Testis (tissue), 2 donors: ENCODE measurements at regions not wholly inside any gene's neighbourhood (a gene's known extent, or its start where the extent isn't known, plus 50 kb on each side); places are given as distances from the start of the nearest gene placed in this dataset.

Experiments used
- DNase-seq: peaks from one replicate; pipeline ENCODE4 v3.0.0-alpha.2; 2019
- H3K27ac ChIP-seq, 2 donors: fragments of 200-600 bp; sonication (generic); one replicate each; pipeline ENCODE4 v1.5.1; 2019
- H3K27me3 ChIP-seq: fragments of 200-600 bp; sonication (generic); one replicate; pipeline ENCODE4 v1.5.1; 2019
- H3K36me3 ChIP-seq: fragments of 200-600 bp; sonication (generic); one replicate; pipeline ENCODE4 v1.5.1; 2017; ENCODE audit warnings: low read depth; ENCODE audit errors: missing control alignments
- H3K4me1 ChIP-seq: fragments of 200-600 bp; sonication (generic); one replicate; pipeline ENCODE4 v1.5.1; 2019
- H3K4me3 ChIP-seq, 2 donors: fragments of 200-600 bp; sonication (generic); one replicate each; pipeline ENCODE4 v1.5.1; 2017 to 2019
- H3K9me3 ChIP-seq: fragments of 200-600 bp; sonication (generic); one replicate; pipeline ENCODE4 v1.5.1; 2017
- POLR2A ChIP-seq: fragments of 450-650 bp; IDR thresholded peaks from one replicate; pipeline ENCODE4 v1.6.1; 2017; ENCODE audit warnings: antibody characterized with exemption, mild to moderate bottlenecking, moderate library complexity
- WGBS, 2 donors: methylation state at CpG; one replicate each; pipeline ENCODE4 v1.1.5; 2018; 5-methylcytosine and 5-hydroxymethylcytosine counted together
- intact Hi-C: fragments of 100-400 bp; cut with DNase I; formaldehyde crosslinking; loops from one replicate; pipeline ENCODE4 v1.15.1; 2023; ENCODE audit warnings: low total_unique reads
- TF ChIP-seq, protein P1 (sequence below), 3 experiments: fragments of 450-650 bp in 2 of 3; fragments of 200-600 bp in 1 of 3; sonication (generic) in 1 of 3; IDR thresholded peaks; one replicate each; pipeline ENCODE4 v1.5.1; 2016 to 2019; ENCODE audit warnings: antibody characterized with exemption in 3 of 3, mild to moderate bottlenecking in 2 of 3, moderate library complexity in 1 of 3

DNA sequence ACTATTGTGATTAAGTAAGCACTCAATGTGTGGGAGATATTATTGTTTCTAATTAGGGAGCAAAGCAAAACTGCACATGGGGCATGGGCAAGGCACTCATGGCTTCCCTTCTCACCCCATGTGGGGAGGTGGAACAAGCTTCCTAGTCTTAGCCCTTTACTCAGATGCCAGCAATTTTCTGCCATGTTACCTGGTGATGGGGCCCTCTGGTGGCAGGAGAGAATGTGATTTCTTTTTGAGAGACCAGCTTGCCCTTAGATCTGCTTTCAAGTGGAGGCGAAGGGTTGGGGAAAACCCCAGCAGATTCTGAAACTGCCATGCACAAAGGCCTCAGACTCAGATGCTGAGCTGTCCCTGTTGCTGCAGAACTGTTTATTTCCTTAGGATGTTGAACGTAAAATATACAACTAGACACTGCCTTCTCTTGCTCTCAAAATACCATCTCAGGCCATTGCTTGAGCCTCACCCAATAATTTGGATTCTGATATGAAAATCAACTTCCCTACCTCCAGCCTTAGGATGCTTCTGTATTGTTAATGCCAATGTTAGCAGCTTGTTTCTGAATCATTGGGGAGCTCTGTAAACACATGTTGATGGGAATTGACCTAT, 130.2 kb upstream of the TPRG1 start:
- DNase-seq, result peak; percentile 40

DNA sequence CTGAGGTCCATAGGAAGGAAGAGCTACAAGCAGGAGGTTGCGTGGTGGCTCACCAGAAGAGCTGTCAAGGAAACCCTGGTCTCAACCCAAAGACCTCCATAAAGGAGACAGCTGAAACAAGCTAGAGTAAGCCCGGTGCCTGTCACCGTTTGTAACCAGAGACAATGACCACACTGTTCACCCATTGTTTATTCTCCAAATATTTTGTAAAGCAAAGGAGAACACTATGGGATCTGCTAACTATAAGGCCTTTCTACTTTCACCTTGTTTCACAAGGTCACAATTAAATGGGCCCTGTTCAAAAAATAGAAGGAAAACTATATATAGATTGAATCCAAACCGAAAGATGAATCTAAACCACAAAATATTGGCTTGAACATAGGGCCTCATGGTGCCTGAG, 128.9 kb upstream of the TPRG1 start:
- H3K9me3 ChIP-seq, result no peaks in the 10 kb centered on the region
- no peak for DNase-seq
- H3K36me3 ChIP-seq, result no peaks in the 10 kb centered on the region
- H3K27ac ChIP-seq, result no peak overlapping the region
- intact Hi-C loops, result no loop called here
- no peaks in the 10 kb centered on the region for H3K27me3 ChIP-seq
- no peaks in the 10 kb centered on the region for H3K4me1 ChIP-seq
- no peak overlapping the region for H3K4me3 ChIP-seq
- WGBS, 2 donors, result 92 to 95% methylated on average over 4 of the region's 4 CpGs
- TF ChIP-seq, protein P1, sequence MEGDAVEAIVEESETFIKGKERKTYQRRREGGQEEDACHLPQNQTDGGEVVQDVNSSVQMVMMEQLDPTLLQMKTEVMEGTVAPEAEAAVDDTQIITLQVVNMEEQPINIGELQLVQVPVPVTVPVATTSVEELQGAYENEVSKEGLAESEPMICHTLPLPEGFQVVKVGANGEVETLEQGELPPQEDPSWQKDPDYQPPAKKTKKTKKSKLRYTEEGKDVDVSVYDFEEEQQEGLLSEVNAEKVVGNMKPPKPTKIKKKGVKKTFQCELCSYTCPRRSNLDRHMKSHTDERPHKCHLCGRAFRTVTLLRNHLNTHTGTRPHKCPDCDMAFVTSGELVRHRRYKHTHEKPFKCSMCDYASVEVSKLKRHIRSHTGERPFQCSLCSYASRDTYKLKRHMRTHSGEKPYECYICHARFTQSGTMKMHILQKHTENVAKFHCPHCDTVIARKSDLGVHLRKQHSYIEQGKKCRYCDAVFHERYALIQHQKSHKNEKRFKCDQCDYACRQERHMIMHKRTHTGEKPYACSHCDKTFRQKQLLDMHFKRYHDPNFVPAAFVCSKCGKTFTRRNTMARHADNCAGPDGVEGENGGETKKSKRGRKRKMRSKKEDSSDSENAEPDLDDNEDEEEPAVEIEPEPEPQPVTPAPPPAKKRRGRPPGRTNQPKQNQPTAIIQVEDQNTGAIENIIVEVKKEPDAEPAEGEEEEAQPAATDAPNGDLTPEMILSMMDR (IDR thresholded peaks at IDR 0.05), result no peak
- no peak for TF ChIP-seq POLR2A

More for the DNA sequence above, 130.2 kb upstream of the TPRG1 start:
- H3K9me3 ChIP-seq, result no peaks in the 10 kb centered on the region
- H3K27ac ChIP-seq, result no peak overlapping the region
- H3K4me1 ChIP-seq, result no peaks in the 10 kb centered on the region
- no peaks in the 10 kb centered on the region for H3K36me3 ChIP-seq
- TF ChIP-seq, protein P1 (IDR thresholded peaks at IDR 0.05), result peak in 2 of 3 experiments; percentile 11 to 37
- TF ChIP-seq POLR2A, result no peak
- H3K4me3 ChIP-seq, result no peak overlapping the region
- WGBS, 2 donors, result 79 to 83% methylated on average over 2 of the region's 2 CpGs
- H3K27me3 ChIP-seq, result no peaks in the 10 kb centered on the region
- intact Hi-C loops, result no loop called here

DNA sequence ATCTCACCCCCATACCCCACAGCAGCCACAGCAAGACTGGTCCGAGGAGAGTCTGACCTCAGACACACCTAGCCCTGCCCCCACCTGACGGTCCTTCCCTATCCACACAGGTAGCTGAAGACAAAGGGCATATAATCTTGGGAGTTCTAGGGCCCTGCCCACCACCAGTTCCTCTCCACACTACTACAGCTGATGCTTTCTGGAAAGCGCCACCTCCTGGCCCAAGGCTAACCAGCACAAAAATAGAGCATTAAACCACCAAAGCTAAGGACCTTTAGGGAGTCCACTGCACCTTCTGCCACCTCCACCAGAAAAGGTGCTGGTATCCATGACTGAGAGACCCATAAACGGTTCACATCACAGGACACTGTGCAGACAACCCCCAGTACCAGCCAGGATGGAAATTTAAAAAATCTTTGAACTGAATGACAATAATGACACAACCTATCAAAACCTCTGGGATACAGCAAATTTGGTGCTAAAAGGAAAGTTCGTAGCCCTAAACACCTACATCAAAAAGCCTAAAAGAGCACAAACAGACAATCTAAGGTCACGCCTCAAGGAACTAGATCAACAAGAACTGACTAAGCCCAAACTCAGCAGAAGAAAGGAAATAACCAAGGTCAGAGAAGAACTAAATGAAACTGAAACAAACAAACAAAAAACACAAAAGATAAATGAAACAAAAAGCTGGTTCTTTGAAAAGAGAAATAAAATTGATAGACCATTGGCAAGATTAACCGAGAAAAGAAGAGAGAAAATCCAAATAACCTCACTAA, 122.1 kb upstream of the TPRG1 start:
- WGBS, 2 donors, result 84 to 93% methylated on average over 6 to 7 of the region's 7 CpGs
- no peaks in the 10 kb centered on the region for H3K27me3 ChIP-seq
- H3K27ac ChIP-seq, result no peak overlapping the region
- no peaks in the 10 kb centered on the region for H3K36me3 ChIP-seq
- no peaks in the 10 kb centered on the region for H3K9me3 ChIP-seq
- TF ChIP-seq POLR2A, result no peak
- TF ChIP-seq, protein P1 (IDR thresholded peaks at IDR 0.05), result no peak
- H3K4me1 ChIP-seq, result no peaks in the 10 kb centered on the region
- DNase-seq, result no peak
- no peak overlapping the region for H3K4me3 ChIP-seq
- intact Hi-C loops, result no loop called here

DNA sequence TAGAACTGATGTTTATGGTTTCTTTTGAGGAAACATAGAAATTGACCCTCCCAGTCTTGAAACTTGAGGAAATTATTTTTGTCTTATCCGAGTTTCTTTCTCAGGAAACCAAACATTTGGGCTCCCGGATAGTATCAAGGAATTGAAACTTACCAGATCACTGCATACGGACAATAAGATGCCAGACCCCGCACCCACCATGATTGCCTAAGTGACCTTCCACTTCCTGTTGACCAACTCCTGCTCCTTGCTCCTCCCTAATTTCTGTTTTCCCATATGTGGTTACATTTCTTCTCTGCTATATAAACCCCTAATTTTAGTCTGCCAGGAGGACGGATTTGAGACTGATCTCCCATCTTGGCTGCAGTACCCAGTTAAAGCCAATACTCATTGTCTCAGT, 118.4 kb upstream of the TPRG1 start:
- intact Hi-C loops, result no loop called here
- no peak overlapping the region for H3K4me3 ChIP-seq
- no peaks in the 10 kb centered on the region for H3K36me3 ChIP-seq
- TF ChIP-seq, protein P1 (IDR thresholded peaks at IDR 0.05), result no peak
- TF ChIP-seq POLR2A, result no peak
- WGBS, 2 donors, result 82 to 91% methylated on average over 5 of the region's 5 CpGs
- no peak overlapping the region for H3K27ac ChIP-seq
- H3K9me3 ChIP-seq, result no peaks in the 10 kb centered on the region
- no peak for DNase-seq
- H3K27me3 ChIP-seq, result no peaks in the 10 kb centered on the region
- H3K4me1 ChIP-seq, result no peaks in the 10 kb centered on the region
